ENCODE measurements at regions not wholly inside any gene's neighbourhood (a gene's known extent, or its start where the extent isn't known, plus 50 kb on each side); places are given as distances from the start of the nearest gene placed in this dataset.

DNA sequence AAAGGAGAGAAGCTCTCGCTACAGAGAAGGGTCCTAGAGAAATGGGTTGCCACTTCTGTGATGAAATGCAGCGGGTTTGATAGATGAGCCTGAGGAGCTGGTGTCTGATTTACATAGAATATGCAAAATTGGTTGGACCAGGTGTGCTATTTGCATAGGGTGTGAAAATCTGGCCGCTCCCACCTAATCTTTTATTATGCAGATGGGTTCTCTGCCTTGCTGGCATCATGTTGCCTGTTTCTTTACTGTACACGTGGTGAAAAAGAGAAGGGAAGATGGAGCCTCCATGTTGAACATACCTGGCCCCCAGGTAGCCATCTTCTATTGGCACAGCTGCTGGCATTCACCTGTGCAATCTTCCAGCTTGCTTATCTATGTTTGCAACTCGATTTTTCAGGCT is 212.2 kb downstream of the ANKRD7 start:
- SMC1A ChIA-PET (ENCODE audit: uncharacterized antibody, unreplicated experiment): no interaction called here
- no peak overlapping the region for H3K4me2 ChIP-seq (ENCODE audit: control insufficient read depth, insufficient read depth)
- RAD21 ChIA-PET (ENCODE audit: unreplicated experiment): no interaction called here
- no peaks in the 10 kb centered on the region for H3K79me2 ChIP-seq (ENCODE audit: control insufficient read depth, insufficient read depth, low read length)
- ATAC-seq (no peak), DNase-seq (ENCODE audit: low read depth, low spot score) (no peak), FAIRE-seq (no peak)
- intact Hi-C loops (cut with micrococcal nuclease; ENCODE audit: unreplicated experiment) (no loop called here), in situ Hi-C loops (cut with MboI) (no loop called here)
- no peak for TF ChIP-seq YBX1 (IDR thresholded peaks at IDR 0.05)
- TF ChIP-seq, protein P1, sequence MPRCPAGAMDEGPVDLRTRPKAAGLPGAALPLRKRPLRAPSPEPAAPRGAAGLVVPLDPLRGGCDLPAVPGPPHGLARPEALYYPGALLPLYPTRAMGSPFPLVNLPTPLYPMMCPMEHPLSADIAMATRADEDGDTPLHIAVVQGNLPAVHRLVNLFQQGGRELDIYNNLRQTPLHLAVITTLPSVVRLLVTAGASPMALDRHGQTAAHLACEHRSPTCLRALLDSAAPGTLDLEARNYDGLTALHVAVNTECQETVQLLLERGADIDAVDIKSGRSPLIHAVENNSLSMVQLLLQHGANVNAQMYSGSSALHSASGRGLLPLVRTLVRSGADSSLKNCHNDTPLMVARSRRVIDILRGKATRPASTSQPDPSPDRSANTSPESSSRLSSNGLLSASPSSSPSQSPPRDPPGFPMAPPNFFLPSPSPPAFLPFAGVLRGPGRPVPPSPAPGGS (IDR thresholded peaks at IDR 0.05; ENCODE audit: borderline replicate concordance, insufficient read depth, low read depth, low read length, poor library complexity, severe bottlenecking): no peak
- TF ChIP-seq, protein P2, sequence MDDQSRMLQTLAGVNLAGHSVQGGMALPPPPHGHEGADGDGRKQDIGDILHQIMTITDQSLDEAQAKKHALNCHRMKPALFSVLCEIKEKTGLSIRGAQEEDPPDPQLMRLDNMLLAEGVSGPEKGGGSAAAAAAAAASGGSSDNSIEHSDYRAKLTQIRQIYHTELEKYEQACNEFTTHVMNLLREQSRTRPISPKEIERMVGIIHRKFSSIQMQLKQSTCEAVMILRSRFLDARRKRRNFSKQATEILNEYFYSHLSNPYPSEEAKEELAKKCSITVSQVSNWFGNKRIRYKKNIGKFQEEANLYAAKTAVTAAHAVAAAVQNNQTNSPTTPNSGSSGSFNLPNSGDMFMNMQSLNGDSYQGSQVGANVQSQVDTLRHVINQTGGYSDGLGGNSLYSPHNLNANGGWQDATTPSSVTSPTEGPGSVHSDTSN (IDR thresholded peaks at IDR 0.05; ENCODE audit: insufficient replicate concordance, low read depth, low read length): no peak
- no peak for TF ChIP-seq RELA (IDR thresholded peaks at IDR 0.05; ENCODE audit: borderline replicate concordance, partially characterized antibody)
- TF ChIP-seq MTA3 (IDR thresholded peaks at IDR 0.05; ENCODE audit: borderline replicate concordance, low read length): no peak
- TF ChIP-seq ASH2L (IDR thresholded peaks at IDR 0.05; ENCODE audit: borderline replicate concordance, low read depth): no peak
- TF ChIP-seq SMAD1 (IDR thresholded peaks at IDR 0.05; ENCODE audit: low read depth, partially characterized antibody): no peak
- TF ChIP-seq ESRRA (IDR thresholded peaks at IDR 0.05; ENCODE audit: low read length): no peak
- TF ChIP-seq ZNF207 (IDR thresholded peaks at IDR 0.05; ENCODE audit: borderline replicate concordance): no peak
- no peak for TF ChIP-seq HDAC2 (IDR thresholded peaks at IDR 0.05)
- TF ChIP-seq NRF1 (conservative IDR thresholded peaks at IDR 0.05; ENCODE audit: low read depth, low read length): no peak
- TF ChIP-seq, protein P3, sequence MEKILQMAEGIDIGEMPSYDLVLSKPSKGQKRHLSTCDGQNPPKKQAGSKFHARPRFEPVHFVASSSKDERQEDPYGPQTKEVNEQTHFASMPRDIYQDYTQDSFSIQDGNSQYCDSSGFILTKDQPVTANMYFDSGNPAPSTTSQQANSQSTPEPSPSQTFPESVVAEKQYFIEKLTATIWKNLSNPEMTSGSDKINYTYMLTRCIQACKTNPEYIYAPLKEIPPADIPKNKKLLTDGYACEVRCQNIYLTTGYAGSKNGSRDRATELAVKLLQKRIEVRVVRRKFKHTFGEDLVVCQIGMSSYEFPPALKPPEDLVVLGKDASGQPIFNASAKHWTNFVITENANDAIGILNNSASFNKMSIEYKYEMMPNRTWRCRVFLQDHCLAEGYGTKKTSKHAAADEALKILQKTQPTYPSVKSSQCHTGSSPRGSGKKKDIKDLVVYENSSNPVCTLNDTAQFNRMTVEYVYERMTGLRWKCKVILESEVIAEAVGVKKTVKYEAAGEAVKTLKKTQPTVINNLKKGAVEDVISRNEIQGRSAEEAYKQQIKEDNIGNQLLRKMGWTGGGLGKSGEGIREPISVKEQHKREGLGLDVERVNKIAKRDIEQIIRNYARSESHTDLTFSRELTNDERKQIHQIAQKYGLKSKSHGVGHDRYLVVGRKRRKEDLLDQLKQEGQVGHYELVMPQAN (conservative IDR thresholded peaks at IDR 0.05): no peak
- TF ChIP-seq, protein P4, sequence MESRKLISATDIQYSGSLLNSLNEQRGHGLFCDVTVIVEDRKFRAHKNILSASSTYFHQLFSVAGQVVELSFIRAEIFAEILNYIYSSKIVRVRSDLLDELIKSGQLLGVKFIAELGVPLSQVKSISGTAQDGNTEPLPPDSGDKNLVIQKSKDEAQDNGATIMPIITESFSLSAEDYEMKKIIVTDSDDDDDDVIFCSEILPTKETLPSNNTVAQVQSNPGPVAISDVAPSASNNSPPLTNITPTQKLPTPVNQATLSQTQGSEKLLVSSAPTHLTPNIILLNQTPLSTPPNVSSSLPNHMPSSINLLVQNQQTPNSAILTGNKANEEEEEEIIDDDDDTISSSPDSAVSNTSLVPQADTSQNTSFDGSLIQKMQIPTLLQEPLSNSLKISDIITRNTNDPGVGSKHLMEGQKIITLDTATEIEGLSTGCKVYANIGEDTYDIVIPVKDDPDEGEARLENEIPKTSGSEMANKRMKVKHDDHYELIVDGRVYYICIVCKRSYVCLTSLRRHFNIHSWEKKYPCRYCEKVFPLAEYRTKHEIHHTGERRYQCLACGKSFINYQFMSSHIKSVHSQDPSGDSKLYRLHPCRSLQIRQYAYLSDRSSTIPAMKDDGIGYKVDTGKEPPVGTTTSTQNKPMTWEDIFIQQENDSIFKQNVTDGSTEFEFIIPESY (IDR thresholded peaks at IDR 0.05): no peak
- no peak for TF ChIP-seq POLR2AphosphoS2 (IDR thresholded peaks at IDR 0.05; ENCODE audit: low read depth, low read length)
- no peak for TF ChIP-seq MXI1 (IDR thresholded peaks at IDR 0.05; ENCODE audit: low read depth, low read length)
- no peak for TF ChIP-seq CREM (IDR thresholded peaks at IDR 0.05; ENCODE audit: low read depth)
- no peak for TF ChIP-seq MYB (IDR thresholded peaks at IDR 0.05; ENCODE audit: borderline replicate concordance, low read depth, low read length)
- no peak for TF ChIP-seq NFYB (IDR thresholded peaks at IDR 0.05; ENCODE audit: insufficient read depth, low read depth, low read length)
- POLR2A ChIA-PET: no interaction called here
- BruUV-seq (replicated peaks): no TSS peak
- H3K9me3 ChIP-seq (replicated peaks; ENCODE audit: control insufficient read depth, insufficient read depth, low read length): no peaks in the 10 kb centered on the region
- H3K9ac ChIP-seq (ENCODE audit: control insufficient read depth, insufficient read depth, low read length): no peak overlapping the region
- WGBS (ENCODE audit: insufficient coverage, insufficient replicate concordance, low lambda C conversion rate, missing lambda C conversion rate): 4% methylated on average over 5 of the region's 5 CpGs
- H3K27ac ChIP-seq (ENCODE audit: control insufficient read depth, insufficient read depth): no peak overlapping the region
- CTCF ChIA-PET: no interaction called here
- no peak overlapping the region for H2AFZ ChIP-seq (ENCODE audit: control insufficient read depth, low read depth, low read length)
- H3K4me1 ChIP-seq (ENCODE audit: control insufficient read depth, insufficient read depth, low read length): no peaks in the 10 kb centered on the region
- no peaks in the 10 kb centered on the region for H4K20me1 ChIP-seq (ENCODE audit: control insufficient read depth, insufficient read depth)
- no peak overlapping the region for H3K4me3 ChIP-seq
- H3K36me3 ChIP-seq (ENCODE audit: control insufficient read depth in 2 of 2, insufficient read depth in 2 of 2, low read length in 1 of 2): no peaks in the 10 kb centered on the region
- no peaks in the 10 kb centered on the region for H3K27me3 ChIP-seq (replicated peaks in 1 of 2; ENCODE audit: control insufficient read depth in 2 of 2, insufficient read depth in 2 of 2, low read length in 1 of 2)
